IMR-90 (cell line): ENCODE measurements at regions not wholly inside any gene's neighbourhood (a gene's known extent, or its start where the extent isn't known, plus 50 kb on each side); places are given as distances from the start of the nearest gene placed in this dataset.

Source experiments
- CTCF ChIP-seq: conservative IDR thresholded peaks from 2 replicates; pipeline ENCODE4 v1.5.1; 2012; ENCODE audit warnings: mild to moderate bottlenecking, low read depth, low read length, improper control_type of control experiment
- POLR2A ChIP-seq: IDR thresholded peaks from 2 replicates; pipeline ENCODE4 v1.6.1; 2012; ENCODE audit warnings: mild to moderate bottlenecking, low read depth, low read length
- RAD21 ChIP-seq: IDR thresholded peaks from 2 replicates; pipeline ENCODE4 v1.6.1; 2012; ENCODE audit warnings: low read length, improper control_type of control experiment
- RCOR1 ChIP-seq: IDR thresholded peaks from 2 replicates; pipeline ENCODE4 v1.6.1; 2012; ENCODE audit warnings: mild to moderate bottlenecking, low read length, improper control_type of control experiment; ENCODE audit not compliant: insufficient replicate concordance
- RFX5 ChIP-seq: IDR thresholded peaks from 2 replicates; pipeline ENCODE4 v1.8.0; 2012; ENCODE audit warnings: low read depth, mild to moderate bottlenecking, low read length, moderate library complexity

GRCh38 chr5:125057912-125058826, 311.7 kb upstream of the ZNF608 start:
- no peak for TF ChIP-seq POLR2A
- no peak for TF ChIP-seq CTCF
- TF ChIP-seq RAD21: no peak
- no peak for TF ChIP-seq RFX5
- no peak for TF ChIP-seq RCOR1
